Tibial nerve (tissue), 3 donors: ENCODE measurements at regions not wholly inside any gene's neighbourhood (a gene's known extent, or its start where the extent isn't known, plus 50 kb on each side); places are given as distances from the start of the nearest gene placed in this dataset.

Experiments
- POLR2A ChIP-seq, 2 donors: fragments of 450-650 bp; IDR thresholded peaks; one replicate each; pipeline ENCODE4 v1.6.1; 2017; ENCODE audit warnings: antibody characterized with exemption in 2 of 2, mild to moderate bottlenecking in 2 of 2, moderate library complexity in 2 of 2
- TF ChIP-seq, protein P1 (sequence below), 5 experiments: fragments of 200-600 bp in 3 of 5; fragments of 450-650 bp in 2 of 5; sonication (generic) in 3 of 5; IDR thresholded peaks; one replicate each; pipeline ENCODE4 v1.5.1; 2016 to 2019; ENCODE audit warnings: antibody characterized with exemption in 5 of 5, mild to moderate bottlenecking in 3 of 5, moderate library complexity in 2 of 5

DNA sequence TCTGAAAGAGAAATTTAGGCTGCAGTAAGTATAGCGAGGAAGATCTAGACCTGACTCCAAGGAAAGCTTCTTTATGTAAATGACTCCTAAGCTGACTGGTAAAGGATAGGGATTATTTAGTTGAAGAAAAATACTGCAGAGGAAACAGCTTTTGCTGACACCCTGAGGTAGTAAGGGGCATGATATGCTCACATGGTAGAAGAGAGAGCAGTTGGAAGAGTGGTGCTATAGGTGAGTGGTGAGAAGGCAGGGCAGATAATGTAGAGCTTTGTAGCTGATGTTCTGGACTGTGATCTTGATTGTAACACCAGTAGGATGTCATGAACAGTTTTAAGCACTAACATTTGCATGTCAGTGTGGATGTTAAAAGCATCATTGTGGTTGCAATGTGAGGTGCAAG is 639.1 kb upstream of the SLC39A10 start:
- TF ChIP-seq, protein P1, sequence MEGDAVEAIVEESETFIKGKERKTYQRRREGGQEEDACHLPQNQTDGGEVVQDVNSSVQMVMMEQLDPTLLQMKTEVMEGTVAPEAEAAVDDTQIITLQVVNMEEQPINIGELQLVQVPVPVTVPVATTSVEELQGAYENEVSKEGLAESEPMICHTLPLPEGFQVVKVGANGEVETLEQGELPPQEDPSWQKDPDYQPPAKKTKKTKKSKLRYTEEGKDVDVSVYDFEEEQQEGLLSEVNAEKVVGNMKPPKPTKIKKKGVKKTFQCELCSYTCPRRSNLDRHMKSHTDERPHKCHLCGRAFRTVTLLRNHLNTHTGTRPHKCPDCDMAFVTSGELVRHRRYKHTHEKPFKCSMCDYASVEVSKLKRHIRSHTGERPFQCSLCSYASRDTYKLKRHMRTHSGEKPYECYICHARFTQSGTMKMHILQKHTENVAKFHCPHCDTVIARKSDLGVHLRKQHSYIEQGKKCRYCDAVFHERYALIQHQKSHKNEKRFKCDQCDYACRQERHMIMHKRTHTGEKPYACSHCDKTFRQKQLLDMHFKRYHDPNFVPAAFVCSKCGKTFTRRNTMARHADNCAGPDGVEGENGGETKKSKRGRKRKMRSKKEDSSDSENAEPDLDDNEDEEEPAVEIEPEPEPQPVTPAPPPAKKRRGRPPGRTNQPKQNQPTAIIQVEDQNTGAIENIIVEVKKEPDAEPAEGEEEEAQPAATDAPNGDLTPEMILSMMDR (IDR thresholded peaks at IDR 0.05), result no peak
- no peak for TF ChIP-seq POLR2A (IDR thresholded peaks at IDR 0.05)
